ENCODE measurements at regions not wholly inside any gene's neighbourhood (a gene's known extent, or its start where the extent isn't known, plus 50 kb on each side); places are given as distances from the start of the nearest gene placed in this dataset.

DNA sequence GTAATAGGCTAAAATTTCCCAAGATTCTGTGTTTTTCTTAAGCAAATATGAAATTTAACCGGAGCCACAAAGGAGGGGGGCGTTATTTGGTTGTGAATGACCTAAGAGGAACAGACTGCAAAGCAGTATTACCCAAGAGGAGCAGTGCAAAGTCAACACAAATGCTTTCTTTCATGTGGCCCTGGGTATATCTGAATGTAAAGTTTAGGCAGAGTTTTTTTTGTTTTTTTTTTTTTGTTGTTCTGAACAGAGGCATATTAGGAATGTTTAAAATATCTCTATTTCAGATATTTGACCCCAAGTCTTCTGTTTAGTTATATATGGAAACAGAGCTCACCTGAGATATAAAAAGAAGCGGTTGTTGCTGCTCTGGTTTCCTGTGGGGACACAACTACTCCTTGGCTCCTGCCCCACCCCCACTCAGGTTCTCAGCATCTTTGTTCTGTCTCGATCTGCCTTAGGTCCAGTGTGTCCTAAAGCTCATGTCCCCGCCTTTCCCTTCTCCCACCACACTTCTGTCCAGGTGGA, 220.7 kb downstream of the RFC3 start:
- TF ChIP-seq, protein P1, sequence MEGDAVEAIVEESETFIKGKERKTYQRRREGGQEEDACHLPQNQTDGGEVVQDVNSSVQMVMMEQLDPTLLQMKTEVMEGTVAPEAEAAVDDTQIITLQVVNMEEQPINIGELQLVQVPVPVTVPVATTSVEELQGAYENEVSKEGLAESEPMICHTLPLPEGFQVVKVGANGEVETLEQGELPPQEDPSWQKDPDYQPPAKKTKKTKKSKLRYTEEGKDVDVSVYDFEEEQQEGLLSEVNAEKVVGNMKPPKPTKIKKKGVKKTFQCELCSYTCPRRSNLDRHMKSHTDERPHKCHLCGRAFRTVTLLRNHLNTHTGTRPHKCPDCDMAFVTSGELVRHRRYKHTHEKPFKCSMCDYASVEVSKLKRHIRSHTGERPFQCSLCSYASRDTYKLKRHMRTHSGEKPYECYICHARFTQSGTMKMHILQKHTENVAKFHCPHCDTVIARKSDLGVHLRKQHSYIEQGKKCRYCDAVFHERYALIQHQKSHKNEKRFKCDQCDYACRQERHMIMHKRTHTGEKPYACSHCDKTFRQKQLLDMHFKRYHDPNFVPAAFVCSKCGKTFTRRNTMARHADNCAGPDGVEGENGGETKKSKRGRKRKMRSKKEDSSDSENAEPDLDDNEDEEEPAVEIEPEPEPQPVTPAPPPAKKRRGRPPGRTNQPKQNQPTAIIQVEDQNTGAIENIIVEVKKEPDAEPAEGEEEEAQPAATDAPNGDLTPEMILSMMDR (IDR thresholded peaks at IDR 0.05; ENCODE audit: insufficient read depth, low read length), result no peak
- TF ChIP-seq POLR2AphosphoS5 (IDR thresholded peaks at IDR 0.05; ENCODE audit: low read depth) (no peak), GABPA (IDR thresholded peaks at IDR 0.05; ENCODE audit: low read depth) (no peak)
- TF ChIP-seq, protein P2, sequence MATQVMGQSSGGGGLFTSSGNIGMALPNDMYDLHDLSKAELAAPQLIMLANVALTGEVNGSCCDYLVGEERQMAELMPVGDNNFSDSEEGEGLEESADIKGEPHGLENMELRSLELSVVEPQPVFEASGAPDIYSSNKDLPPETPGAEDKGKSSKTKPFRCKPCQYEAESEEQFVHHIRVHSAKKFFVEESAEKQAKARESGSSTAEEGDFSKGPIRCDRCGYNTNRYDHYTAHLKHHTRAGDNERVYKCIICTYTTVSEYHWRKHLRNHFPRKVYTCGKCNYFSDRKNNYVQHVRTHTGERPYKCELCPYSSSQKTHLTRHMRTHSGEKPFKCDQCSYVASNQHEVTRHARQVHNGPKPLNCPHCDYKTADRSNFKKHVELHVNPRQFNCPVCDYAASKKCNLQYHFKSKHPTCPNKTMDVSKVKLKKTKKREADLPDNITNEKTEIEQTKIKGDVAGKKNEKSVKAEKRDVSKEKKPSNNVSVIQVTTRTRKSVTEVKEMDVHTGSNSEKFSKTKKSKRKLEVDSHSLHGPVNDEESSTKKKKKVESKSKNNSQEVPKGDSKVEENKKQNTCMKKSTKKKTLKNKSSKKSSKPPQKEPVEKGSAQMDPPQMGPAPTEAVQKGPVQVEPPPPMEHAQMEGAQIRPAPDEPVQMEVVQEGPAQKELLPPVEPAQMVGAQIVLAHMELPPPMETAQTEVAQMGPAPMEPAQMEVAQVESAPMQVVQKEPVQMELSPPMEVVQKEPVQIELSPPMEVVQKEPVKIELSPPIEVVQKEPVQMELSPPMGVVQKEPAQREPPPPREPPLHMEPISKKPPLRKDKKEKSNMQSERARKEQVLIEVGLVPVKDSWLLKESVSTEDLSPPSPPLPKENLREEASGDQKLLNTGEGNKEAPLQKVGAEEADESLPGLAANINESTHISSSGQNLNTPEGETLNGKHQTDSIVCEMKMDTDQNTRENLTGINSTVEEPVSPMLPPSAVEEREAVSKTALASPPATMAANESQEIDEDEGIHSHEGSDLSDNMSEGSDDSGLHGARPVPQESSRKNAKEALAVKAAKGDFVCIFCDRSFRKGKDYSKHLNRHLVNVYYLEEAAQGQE (IDR thresholded peaks at IDR 0.05; ENCODE audit: insufficient replicate concordance, low read depth), result no peak

Data from HL-60 (cell line).